ENCODE measurements at regions not wholly inside any gene's neighbourhood (a gene's known extent, or its start where the extent isn't known, plus 50 kb on each side); places are given as distances from the start of the nearest gene placed in this dataset.
A peak's percentile ranks its signal among the peaks of the same experiment; 100 is the strongest.

- no peak for TF ChIP-seq POLR2A (IDR thresholded peaks at IDR 0.05; ENCODE audit: low read length)
- TF ChIP-seq GATA1 (IDR thresholded peaks at IDR 0.05; ENCODE audit: low read depth, low read length), result no peak
- DNase-seq, result no peak
Measured at GRCh38 chr21:26412885-26413284, 160.2 kb downstream of the CYYR1 start.

GRCh38 chr21:26409735-26410134, 163.4 kb downstream of the CYYR1 start:
- DNase-seq, result no peak
- TF ChIP-seq GATA1 (IDR thresholded peaks at IDR 0.05; ENCODE audit: low read depth, low read length) (no peak), POLR2A (IDR thresholded peaks at IDR 0.05; ENCODE audit: low read length) (no peak)

GRCh38 chr21:26408511-26408910, 164.6 kb downstream of the CYYR1 start:
- DNase-seq, result no peak
- TF ChIP-seq POLR2A (IDR thresholded peaks at IDR 0.05; ENCODE audit: low read length) (no peak), GATA1 (IDR thresholded peaks at IDR 0.05; ENCODE audit: low read depth, low read length) (no peak)

DNA sequence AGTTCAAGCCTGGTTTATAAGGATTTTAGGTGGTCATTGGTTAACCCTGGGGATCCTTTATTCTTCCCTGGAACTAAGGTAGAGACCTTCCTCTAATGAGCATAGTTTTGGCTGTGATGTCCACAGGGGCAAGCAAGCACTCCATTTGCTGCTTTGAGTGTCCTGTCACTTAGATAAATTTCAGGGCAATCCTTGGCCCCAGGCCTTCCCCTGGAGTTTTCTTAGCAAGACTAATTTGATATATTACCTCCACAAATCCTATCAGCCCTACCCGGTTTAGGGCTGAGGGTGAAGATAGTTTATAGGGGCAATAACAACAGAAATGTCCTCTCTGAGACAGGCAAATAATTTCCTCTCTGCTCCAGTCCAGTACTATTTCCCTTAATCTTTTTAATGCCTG, 166.6 kb downstream of the CYYR1 start:
- DNase-seq, result no peak
- TF ChIP-seq GATA1 (IDR thresholded peaks at IDR 0.05; ENCODE audit: low read depth, low read length) (no peak), POLR2A (IDR thresholded peaks at IDR 0.05; ENCODE audit: low read length) (no peak)

- peak; percentile 10 to 52 for DNase-seq
- TF ChIP-seq POLR2A (IDR thresholded peaks at IDR 0.05; ENCODE audit: low read length) (no peak), GATA1 (IDR thresholded peaks at IDR 0.05; ENCODE audit: low read depth, low read length) (no peak)
Measured at GRCh38 chr21:26405735-26406361, 167.2 kb downstream of the CYYR1 start.

- DNase-seq, result no peak
- TF ChIP-seq GATA1 (IDR thresholded peaks at IDR 0.05; ENCODE audit: low read depth, low read length) (no peak), POLR2A (IDR thresholded peaks at IDR 0.05; ENCODE audit: low read length) (no peak)
Measured at GRCh38 chr21:26405071-26405470, 168.0 kb downstream of the CYYR1 start.

- TF ChIP-seq GATA1 (IDR thresholded peaks at IDR 0.05; ENCODE audit: low read depth, low read length) (no peak), POLR2A (IDR thresholded peaks at IDR 0.05; ENCODE audit: low read length) (no peak)
Measured at GRCh38 chr21:26404288-26404687, 168.8 kb downstream of the CYYR1 start.

DNA sequence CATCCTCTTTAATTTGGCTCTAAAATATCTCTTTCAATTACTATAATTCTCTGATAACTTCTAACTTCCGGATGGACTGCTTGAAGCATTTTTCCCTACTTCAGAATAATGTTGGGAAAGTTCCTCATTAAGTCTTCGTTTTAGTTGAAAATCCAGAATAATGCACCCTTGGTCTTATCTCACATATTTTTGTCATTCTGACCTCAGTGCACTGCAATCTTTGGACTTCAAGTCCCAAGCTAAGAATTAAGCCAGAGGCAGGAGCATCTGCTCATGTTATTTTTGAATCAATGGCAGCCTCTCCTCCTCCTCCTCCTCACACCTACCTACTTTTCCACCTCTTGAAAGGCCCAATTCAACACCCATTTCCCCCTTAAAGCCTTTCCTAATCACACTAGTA, 169.8 kb downstream of the CYYR1 start:
- DNase-seq, result no peak
- TF ChIP-seq POLR2A (IDR thresholded peaks at IDR 0.05; ENCODE audit: low read length), result no peak
- no peak for TF ChIP-seq GATA1 (IDR thresholded peaks at IDR 0.05; ENCODE audit: low read depth, low read length)

More at GRCh38 chr21:26404288-26404687, 168.8 kb downstream of the CYYR1 start:
- no peak for DNase-seq

GRCh38 chr21:26397545-26397944, 175.5 kb downstream of the CYYR1 start:
- DNase-seq, result no peak
- no peak for TF ChIP-seq POLR2A (IDR thresholded peaks at IDR 0.05; ENCODE audit: low read length)
- TF ChIP-seq GATA1 (IDR thresholded peaks at IDR 0.05; ENCODE audit: low read depth, low read length), result no peak

DNA sequence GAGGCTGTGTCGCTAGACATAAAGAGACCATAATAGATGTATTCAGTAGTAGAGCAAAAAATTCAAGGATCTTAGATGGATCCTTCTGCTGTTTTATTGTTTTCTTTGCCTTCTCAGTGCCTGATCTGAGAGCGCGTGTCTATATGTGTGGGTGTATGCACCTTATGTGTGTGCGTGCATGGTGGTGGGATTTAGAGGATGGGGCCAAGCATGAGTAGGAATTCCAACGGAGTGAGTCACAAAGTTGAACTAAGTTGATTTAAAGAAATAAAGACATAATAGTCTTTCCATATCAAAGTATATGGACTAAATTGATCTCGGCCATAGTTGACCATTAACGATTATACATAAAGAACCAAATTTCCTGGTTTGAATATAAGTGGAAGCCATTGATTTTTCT, 178.7 kb downstream of the CYYR1 start:
- no peak for DNase-seq
- no peak for TF ChIP-seq POLR2A (IDR thresholded peaks at IDR 0.05; ENCODE audit: low read length)
- TF ChIP-seq GATA1 (IDR thresholded peaks at IDR 0.05; ENCODE audit: low read depth, low read length), result no peak

- DNase-seq, result no peak
- TF ChIP-seq GATA1 (IDR thresholded peaks at IDR 0.05; ENCODE audit: low read depth, low read length), result no peak
- no peak for TF ChIP-seq POLR2A (IDR thresholded peaks at IDR 0.05; ENCODE audit: low read length)
Measured at GRCh38 chr21:26391166-26391565, 181.9 kb downstream of the CYYR1 start.

- TF ChIP-seq GATA1 (IDR thresholded peaks at IDR 0.05; ENCODE audit: low read depth, low read length), result no peak
- TF ChIP-seq POLR2A (IDR thresholded peaks at IDR 0.05; ENCODE audit: low read length), result no peak
- no peak for DNase-seq
Measured at GRCh38 chr21:26389971-26390641, 183.0 kb downstream of the CYYR1 start.

DNA sequence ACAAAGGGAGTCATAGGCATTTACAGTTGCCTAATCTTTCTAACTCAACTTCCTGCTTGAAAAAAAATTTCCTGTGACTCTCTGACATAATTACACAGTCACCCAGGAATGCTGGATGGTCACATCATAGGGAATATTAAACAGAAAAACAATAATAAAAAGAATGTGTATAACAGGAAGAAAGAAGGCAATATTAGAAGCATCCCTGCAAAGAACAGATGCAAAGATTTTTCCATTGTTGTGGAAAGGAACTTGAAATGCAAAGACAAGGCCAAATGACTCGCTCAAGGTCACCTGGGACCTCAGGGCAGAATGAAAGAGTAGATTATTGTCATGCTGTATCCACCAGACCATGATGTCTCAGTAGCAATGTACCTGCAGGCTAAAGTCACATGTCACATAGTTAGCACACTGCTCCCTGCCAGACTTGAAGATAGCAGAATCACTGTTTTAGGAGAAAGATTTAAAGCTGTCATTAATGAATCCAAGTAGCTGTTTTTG, 184.3 kb downstream of the CYYR1 start:
- TF ChIP-seq GATA1 (IDR thresholded peaks at IDR 0.05; ENCODE audit: low read depth, low read length), result no peak
- no peak for TF ChIP-seq POLR2A (IDR thresholded peaks at IDR 0.05; ENCODE audit: low read length)
- DNase-seq, result no peak

DNA sequence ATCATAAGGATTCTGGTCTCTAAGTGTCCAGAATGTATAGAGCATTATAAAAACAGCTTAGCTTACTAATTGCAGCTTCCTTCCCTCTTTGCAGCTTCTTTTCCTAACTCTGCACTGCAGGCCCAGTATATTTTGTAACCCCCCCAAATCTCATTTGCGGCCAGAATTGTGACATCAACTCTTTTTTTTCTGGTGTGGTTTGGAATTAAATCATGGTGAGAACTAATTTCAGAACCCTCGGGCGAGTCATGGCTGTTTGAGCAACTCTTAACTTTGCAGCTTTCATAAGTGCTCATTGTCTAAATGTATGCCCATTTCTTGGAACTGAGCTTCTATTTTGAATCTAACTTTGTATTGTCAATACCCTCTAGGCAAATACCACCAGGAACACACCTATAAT, 187.4 kb downstream of the CYYR1 start:
- TF ChIP-seq GATA1 (IDR thresholded peaks at IDR 0.05; ENCODE audit: low read depth, low read length) (no peak), POLR2A (IDR thresholded peaks at IDR 0.05; ENCODE audit: low read length) (no peak)
- DNase-seq, result no peak

DNA sequence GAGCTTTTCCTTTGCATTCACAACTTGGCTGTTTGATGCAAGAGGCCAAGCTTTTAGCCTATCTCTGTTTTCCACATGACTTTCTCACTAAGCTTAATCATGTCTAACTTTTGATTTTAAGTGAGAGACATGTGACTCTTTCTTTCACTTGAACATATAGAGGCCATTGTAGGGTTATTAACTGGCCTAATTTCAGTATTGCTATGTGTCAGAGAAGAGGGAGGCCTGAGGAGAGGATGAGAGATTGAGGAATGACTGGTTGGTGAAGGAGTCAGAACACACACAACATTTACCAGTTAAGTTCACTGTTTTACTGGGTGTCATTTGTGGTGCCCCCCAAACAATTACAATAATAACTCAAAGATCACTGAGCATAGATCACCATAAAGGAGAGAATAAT, 193.5 kb downstream of the CYYR1 start:
- TF ChIP-seq GATA1 (IDR thresholded peaks at IDR 0.05; ENCODE audit: low read depth, low read length) (no peak), POLR2A (IDR thresholded peaks at IDR 0.05; ENCODE audit: low read length) (no peak)

More for the DNA sequence above, 193.5 kb downstream of the CYYR1 start:
- DNase-seq, result no peak
